MM.1S (cell line): ENCODE measurements at regions not wholly inside any gene's neighbourhood (a gene's known extent, or its start where the extent isn't known, plus 50 kb on each side); places are given as distances from the start of the nearest gene placed in this dataset.

Experiments
- DNase-seq: peaks from one replicate; pipeline ENCODE4 v3.0.0-alpha.2; 2015
- H2AFZ ChIP-seq: fragments of 300-600 bp; sonication (generic); 2 replicates; pipeline ENCODE4 v1.6.0; 2016; ENCODE audit warnings: antibody characterized with exemption, low read length
- H3F3A ChIP-seq: fragments of 300-600 bp; sonication (generic); 2 replicates; pipeline ENCODE4 v1.6.1; 2016; ENCODE audit warnings: mild to moderate bottlenecking, antibody characterized with exemption, low read length, moderate library complexity, mixed read lengths; ENCODE audit not compliant: insufficient read depth
- H3K27ac ChIP-seq: fragments of 300-600 bp; sonication (generic); 2 replicates; pipeline ENCODE4 v1.5.1; 2016; ENCODE audit warnings: mild to moderate bottlenecking, low read length
- H3K27me3 ChIP-seq: fragments of 300-600 bp; sonication (generic); replicated peaks from 2 replicates; pipeline ENCODE4 v1.6.0; 2016; ENCODE audit warnings: low read length; ENCODE audit not compliant: insufficient read depth
- H3K36me3 ChIP-seq: fragments of 300-600 bp; sonication (generic); replicated peaks from 2 replicates; pipeline ENCODE4 v1.6.1; 2016; ENCODE audit warnings: mild to moderate bottlenecking, low read length, mixed read lengths; ENCODE audit not compliant: insufficient read depth
- H3K4me1 ChIP-seq: fragments of 300-600 bp; sonication (generic); 2 replicates; pipeline ENCODE4 v1.6.1; 2016; ENCODE audit warnings: low read length, mixed read lengths
- H3K4me2 ChIP-seq: fragments of 300-600 bp; sonication (generic); 2 replicates; pipeline ENCODE4 v1.6.0; 2016; ENCODE audit warnings: low read depth, low read length
- H3K4me3 ChIP-seq: fragments of 300-600 bp; sonication (generic); 2 replicates; pipeline ENCODE4 v1.5.1; 2016; ENCODE audit warnings: low read length, mixed read lengths
- H3K79me2 ChIP-seq: fragments of 300-600 bp; sonication (generic); 2 replicates; pipeline ENCODE4 v1.6.1; 2016; ENCODE audit warnings: mixed run types, low read length, mixed read lengths
- H3K9ac ChIP-seq: fragments of 300-600 bp; sonication (generic); 2 replicates; pipeline ENCODE4 v1.6.1; 2016; ENCODE audit warnings: low read length, mixed read lengths
- H3K9me2 ChIP-seq: fragments of 300-600 bp; sonication (generic); replicated peaks from 2 replicates; pipeline ENCODE4 v1.6.1; 2016; ENCODE audit warnings: mild to moderate bottlenecking, low read length, mixed read lengths; ENCODE audit not compliant: insufficient read depth
- H3K9me3 ChIP-seq: fragments of 300-600 bp; sonication (generic); replicated peaks from 2 replicates; pipeline ENCODE4 v1.6.1; 2016; ENCODE audit warnings: mild to moderate bottlenecking, low read length, mixed read lengths; ENCODE audit not compliant: insufficient read depth
- H4K20me1 ChIP-seq: fragments of 300-600 bp; sonication (generic); 2 replicates; pipeline ENCODE4 v1.6.1; 2016; ENCODE audit warnings: mild to moderate bottlenecking, low read length, moderate library complexity, mixed read lengths; ENCODE audit not compliant: insufficient read depth
- EZH2 ChIP-seq: fragments of 300-600 bp; sonication (generic); optimal IDR thresholded peaks from 2 replicates; pipeline ENCODE3; 2017; ENCODE audit warnings: low read depth, mild to moderate bottlenecking, antibody characterized with exemption, low read length, mixed read lengths
- EZH2phosphoT487 ChIP-seq: fragments of 300-600 bp; sonication (generic); IDR thresholded peaks from 2 replicates; pipeline ENCODE4 v1.6.1; 2018; ENCODE audit warnings: antibody characterized with exemption, low read length
- TF ChIP-seq, protein P1 (sequence below): fragments of 300-600 bp; sonication (generic); IDR thresholded peaks from 2 replicates; pipeline ENCODE4 v1.5.1; 2016; ENCODE audit warnings: antibody characterized with exemption, low read length, mixed read lengths

DNA sequence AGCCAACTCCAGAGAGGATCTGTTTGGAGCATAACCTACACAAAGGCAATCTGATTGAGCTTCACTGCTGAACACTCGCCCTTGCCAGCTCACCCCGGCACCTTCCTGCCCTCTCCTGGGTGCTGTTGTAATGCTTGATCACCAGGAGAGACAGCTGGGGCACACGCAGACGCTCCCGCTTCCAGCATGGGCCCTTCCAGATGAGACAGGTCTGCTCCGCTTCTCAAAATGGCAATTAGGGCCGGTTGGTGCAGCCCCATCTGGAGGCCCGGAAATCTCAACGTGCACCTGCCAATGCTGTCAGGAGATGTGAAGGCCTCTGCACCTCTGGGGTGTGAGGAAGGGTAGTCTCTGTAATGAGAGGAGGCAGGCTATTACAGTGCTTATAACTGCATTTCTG lies 206.1 kb downstream of the ABCC12 start:
- no peak overlapping the region for H3K27ac ChIP-seq
- H3K4me3 ChIP-seq, result no peak overlapping the region
- no peaks in the 10 kb centered on the region for H3K9me3 ChIP-seq
- no peaks in the 10 kb centered on the region for H3K9me2 ChIP-seq
- H2AFZ ChIP-seq, result no peak overlapping the region
- DNase-seq, result no peak
- no peak overlapping the region for H3K9ac ChIP-seq
- no peaks in the 10 kb centered on the region for H4K20me1 ChIP-seq
- TF ChIP-seq, protein P1, sequence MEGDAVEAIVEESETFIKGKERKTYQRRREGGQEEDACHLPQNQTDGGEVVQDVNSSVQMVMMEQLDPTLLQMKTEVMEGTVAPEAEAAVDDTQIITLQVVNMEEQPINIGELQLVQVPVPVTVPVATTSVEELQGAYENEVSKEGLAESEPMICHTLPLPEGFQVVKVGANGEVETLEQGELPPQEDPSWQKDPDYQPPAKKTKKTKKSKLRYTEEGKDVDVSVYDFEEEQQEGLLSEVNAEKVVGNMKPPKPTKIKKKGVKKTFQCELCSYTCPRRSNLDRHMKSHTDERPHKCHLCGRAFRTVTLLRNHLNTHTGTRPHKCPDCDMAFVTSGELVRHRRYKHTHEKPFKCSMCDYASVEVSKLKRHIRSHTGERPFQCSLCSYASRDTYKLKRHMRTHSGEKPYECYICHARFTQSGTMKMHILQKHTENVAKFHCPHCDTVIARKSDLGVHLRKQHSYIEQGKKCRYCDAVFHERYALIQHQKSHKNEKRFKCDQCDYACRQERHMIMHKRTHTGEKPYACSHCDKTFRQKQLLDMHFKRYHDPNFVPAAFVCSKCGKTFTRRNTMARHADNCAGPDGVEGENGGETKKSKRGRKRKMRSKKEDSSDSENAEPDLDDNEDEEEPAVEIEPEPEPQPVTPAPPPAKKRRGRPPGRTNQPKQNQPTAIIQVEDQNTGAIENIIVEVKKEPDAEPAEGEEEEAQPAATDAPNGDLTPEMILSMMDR, result no peak
- no peak for TF ChIP-seq EZH2phosphoT487
- H3K27me3 ChIP-seq, result no peaks in the 10 kb centered on the region
- no peak overlapping the region for H3K4me2 ChIP-seq
- H3F3A ChIP-seq, result no peaks in the 10 kb centered on the region
- no peaks in the 10 kb centered on the region for H3K36me3 ChIP-seq
- H3K79me2 ChIP-seq, result no peaks in the 10 kb centered on the region
- no peaks in the 10 kb centered on the region for H3K4me1 ChIP-seq

DNA sequence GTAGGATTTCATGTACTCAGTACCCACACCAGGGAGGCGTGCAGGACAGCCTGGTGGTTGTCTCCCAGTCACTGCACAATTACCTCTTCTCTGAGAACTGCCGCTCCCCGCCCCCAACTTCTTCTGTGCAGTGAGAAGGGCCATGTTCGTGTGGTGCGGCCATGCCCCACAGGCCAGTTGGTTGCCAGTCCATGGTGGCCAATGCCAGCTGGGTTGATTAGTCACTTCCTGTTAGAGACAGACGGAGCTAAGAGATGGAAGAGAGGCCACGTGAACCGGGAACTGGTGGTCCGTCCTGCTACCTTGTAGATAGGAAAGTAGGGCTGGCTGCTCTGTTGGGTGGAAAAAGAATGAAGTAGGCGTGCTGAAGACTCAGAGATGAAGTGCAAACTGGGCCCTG lies 206.5 kb downstream of the ABCC12 start:
- Histone ChIP-seq H3K9ac (no peak overlapping the region), H3K36me3 (no peaks in the 10 kb centered on the region), H3K9me3 (no peaks in the 10 kb centered on the region), H3K79me2 (no peaks in the 10 kb centered on the region), H3K27ac (no peak overlapping the region), H3K4me1 (no peaks in the 10 kb centered on the region), H3F3A (no peaks in the 10 kb centered on the region), H3K27me3 (no peaks in the 10 kb centered on the region), H3K4me2 (no peak overlapping the region), H3K9me2 (no peaks in the 10 kb centered on the region), H3K4me3 (no peak overlapping the region), H2AFZ (no peak overlapping the region), H4K20me1 (no peaks in the 10 kb centered on the region)
- no peak for DNase-seq
- TF ChIP-seq EZH2, result no peak
- no peak for TF ChIP-seq EZH2phosphoT487
- TF ChIP-seq, protein P1, result no peak

DNA sequence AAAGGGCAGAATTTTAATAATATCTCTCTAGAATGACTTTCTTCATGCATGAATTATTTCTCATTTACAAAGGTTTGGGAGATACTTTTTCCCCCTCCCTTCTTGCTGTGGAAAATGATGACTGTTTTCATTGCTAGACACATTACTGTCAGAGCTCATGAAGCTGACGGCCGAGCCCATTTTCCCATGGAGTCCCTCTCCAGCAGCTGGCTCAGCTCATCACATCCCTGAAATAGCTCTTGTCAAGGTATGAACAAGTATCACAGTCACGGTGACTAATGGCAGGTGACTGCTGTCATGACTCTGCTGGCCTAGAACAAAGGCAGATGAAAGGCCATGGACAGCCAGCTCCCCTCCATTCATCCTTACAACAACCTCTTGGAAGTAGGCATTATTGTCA lies 208.1 kb downstream of the ABCC12 start:
- no peaks in the 10 kb centered on the region for H3K9me3 ChIP-seq
- H3K4me2 ChIP-seq, result no peak overlapping the region
- no peak overlapping the region for H3K9ac ChIP-seq
- no peak overlapping the region for H2AFZ ChIP-seq
- H3K4me3 ChIP-seq, result no peak overlapping the region
- no peak for DNase-seq
- no peaks in the 10 kb centered on the region for H3K36me3 ChIP-seq
- H3F3A ChIP-seq, result no peaks in the 10 kb centered on the region
- no peaks in the 10 kb centered on the region for H4K20me1 ChIP-seq
- no peaks in the 10 kb centered on the region for H3K79me2 ChIP-seq
- TF ChIP-seq EZH2phosphoT487, result no peak
- TF ChIP-seq, protein P1, result no peak
- no peak for TF ChIP-seq EZH2
- no peaks in the 10 kb centered on the region for H3K4me1 ChIP-seq
- no peak overlapping the region for H3K27ac ChIP-seq
- no peaks in the 10 kb centered on the region for H3K27me3 ChIP-seq
- no peaks in the 10 kb centered on the region for H3K9me2 ChIP-seq

DNA sequence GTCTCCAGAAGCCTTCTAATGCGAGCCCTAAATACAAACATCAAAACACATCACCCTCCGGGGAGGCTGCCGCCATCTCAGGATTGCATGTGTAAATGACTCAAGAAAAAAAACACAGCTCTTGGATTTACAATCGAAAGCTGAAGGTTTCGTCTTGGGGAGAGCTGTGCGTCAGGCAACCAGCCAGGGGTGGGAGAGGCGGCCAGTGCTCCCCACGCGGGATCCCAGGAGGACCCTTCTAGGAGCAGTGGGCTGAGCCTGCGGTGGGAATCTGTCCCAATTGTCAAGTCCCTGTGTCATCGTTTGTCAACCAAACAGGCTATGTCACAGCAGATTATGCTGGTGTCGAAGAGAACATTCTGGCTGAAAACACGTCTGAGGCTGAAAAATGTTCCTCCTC lies 209.7 kb downstream of the ABCC12 start:
- DNase-seq, result no peak
- Histone ChIP-seq H3K27ac (no peak overlapping the region), H3K9me2 (no peaks in the 10 kb centered on the region), H3K27me3 (no peaks in the 10 kb centered on the region), H3K4me3 (no peak overlapping the region), H4K20me1 (no peaks in the 10 kb centered on the region), H3K9me3 (no peaks in the 10 kb centered on the region), H3K36me3 (no peaks in the 10 kb centered on the region), H3F3A (no peaks in the 10 kb centered on the region), H3K4me2 (no peak overlapping the region), H3K79me2 (no peaks in the 10 kb centered on the region), H3K4me1 (no peaks in the 10 kb centered on the region), H3K9ac (no peak overlapping the region), H2AFZ (no peak overlapping the region)
- TF ChIP-seq, protein P1, result no peak
- TF ChIP-seq EZH2 (no peak), EZH2phosphoT487 (no peak)
